Epidermal melanocyte (primary cell): ENCODE measurements at regions not wholly inside any gene's neighbourhood (a gene's known extent, or its start where the extent isn't known, plus 50 kb on each side); places are given as distances from the start of the nearest gene placed in this dataset.

ENCODE experiments used
- DNase-seq: peaks from one replicate; pipeline ENCODE4 v3.0.0; 2011; ENCODE audit warnings: low spot score; ENCODE audit not compliant: insufficient read length

- no peak for DNase-seq
Measured at GRCh38 chr5:38207343-38207742, 51.0 kb upstream of the EGFLAM start.

- DNase-seq: no peak
Measured at GRCh38 chr5:38202741-38203140, 55.6 kb upstream of the EGFLAM start.

GRCh38 chr5:38200872-38201557, 57.3 kb upstream of the EGFLAM start:
- DNase-seq: no peak

GRCh38 chr5:38197118-38197517, 61.2 kb upstream of the EGFLAM start:
- no peak for DNase-seq

- peak; percentile 73 for DNase-seq
Measured at GRCh38 chr5:38193015-38193581, 65.3 kb upstream of the EGFLAM start.

- no peak for DNase-seq
Measured at GRCh38 chr5:38191693-38192092, 66.7 kb upstream of the EGFLAM start.

GRCh38 chr5:38190111-38190510, 68.2 kb upstream of the EGFLAM start:
- no peak for DNase-seq

- no peak for DNase-seq
Measured at GRCh38 chr5:38189081-38189504, 69.3 kb upstream of the EGFLAM start.

GRCh38 chr5:38188591-38188990, 69.8 kb upstream of the EGFLAM start:
- no peak for DNase-seq

GRCh38 chr5:38187532-38187931, 70.8 kb upstream of the EGFLAM start:
- no peak for DNase-seq

GRCh38 chr5:38184627-38185026, 73.7 kb upstream of the EGFLAM start:
- DNase-seq: no peak

- no peak for DNase-seq
Measured at GRCh38 chr5:38182991-38183390, 75.4 kb upstream of the EGFLAM start.

GRCh38 chr5:38168029-38168428, 90.3 kb upstream of the EGFLAM start:
- no peak for DNase-seq

GRCh38 chr5:38167562-38167996, 90.8 kb upstream of the EGFLAM start:
- no peak for DNase-seq

- no peak for DNase-seq
Measured at GRCh38 chr5:38166832-38167231, 91.5 kb upstream of the EGFLAM start.

- no peak for DNase-seq
Measured at GRCh38 chr5:38165435-38165834, 92.9 kb upstream of the EGFLAM start.

- no peak for DNase-seq
Measured at GRCh38 chr5:38164776-38165399, 93.5 kb upstream of the EGFLAM start.

GRCh38 chr5:38163636-38164237, 94.6 kb upstream of the EGFLAM start:
- DNase-seq: no peak

- no peak for DNase-seq
Measured at GRCh38 chr5:38162625-38163024, 95.7 kb upstream of the EGFLAM start.

- no peak for DNase-seq
Measured at GRCh38 chr5:38157024-38157423, 101.3 kb upstream of the EGFLAM start.

- no peak for DNase-seq
Measured at GRCh38 chr5:38154615-38155204, 103.6 kb upstream of the EGFLAM start.

GRCh38 chr5:38151878-38152277, 106.5 kb upstream of the EGFLAM start:
- no peak for DNase-seq
